ENCODE measurements at regions not wholly inside any gene's neighbourhood (a gene's known extent, or its start where the extent isn't known, plus 50 kb on each side); places are given as distances from the start of the nearest gene placed in this dataset.

DNA sequence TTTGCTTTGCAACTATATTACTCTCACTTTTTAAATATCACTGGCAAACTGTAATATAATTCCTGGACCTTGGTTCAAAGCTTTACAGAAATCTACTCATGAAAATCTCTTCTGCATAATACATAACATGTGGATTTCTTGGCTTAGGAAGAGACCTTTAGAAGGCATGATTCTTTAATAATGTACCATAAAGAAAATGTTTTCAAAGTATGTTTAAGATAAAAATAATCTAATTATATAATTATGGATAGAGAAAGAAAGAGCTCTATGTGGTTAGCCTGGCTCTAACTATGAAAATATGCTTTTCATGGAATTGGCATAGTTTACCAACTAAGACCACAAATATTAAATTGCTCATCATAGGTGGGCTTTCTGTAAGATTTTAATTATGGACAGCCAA, 817.8 kb downstream of the TLE1 start:
- DNase-seq: no peak

GRCh38 chr9:80867731-80868130, 821.6 kb downstream of the TLE1 start:
- DNase-seq: no peak

- no peak for DNase-seq
Observed at GRCh38 chr9:80866576-80867227, 822.6 kb downstream of the TLE1 start.

DNA sequence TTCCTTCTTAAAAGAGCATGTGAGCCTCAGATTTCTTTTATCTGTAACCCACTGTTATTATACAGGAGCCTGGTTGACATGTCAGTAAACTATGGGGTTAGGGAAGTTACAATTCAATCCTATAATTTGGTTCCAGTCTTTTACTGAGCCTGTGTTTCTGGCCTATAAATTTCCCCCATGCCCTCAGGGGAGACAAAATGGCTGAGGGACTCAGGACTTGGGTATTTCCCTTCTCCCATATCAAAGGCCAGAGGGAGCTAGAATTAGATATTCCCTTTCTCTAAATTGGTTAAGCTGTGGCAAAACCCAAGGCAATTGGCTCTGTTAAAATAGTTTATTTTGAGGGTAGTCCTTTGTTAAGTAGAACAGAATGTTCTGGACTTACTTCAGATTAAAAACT, 823.2 kb downstream of the TLE1 start:
- DNase-seq: no peak

- no peak for DNase-seq
Observed at GRCh38 chr9:80843028-80843427, 846.3 kb downstream of the TLE1 start.

DNA sequence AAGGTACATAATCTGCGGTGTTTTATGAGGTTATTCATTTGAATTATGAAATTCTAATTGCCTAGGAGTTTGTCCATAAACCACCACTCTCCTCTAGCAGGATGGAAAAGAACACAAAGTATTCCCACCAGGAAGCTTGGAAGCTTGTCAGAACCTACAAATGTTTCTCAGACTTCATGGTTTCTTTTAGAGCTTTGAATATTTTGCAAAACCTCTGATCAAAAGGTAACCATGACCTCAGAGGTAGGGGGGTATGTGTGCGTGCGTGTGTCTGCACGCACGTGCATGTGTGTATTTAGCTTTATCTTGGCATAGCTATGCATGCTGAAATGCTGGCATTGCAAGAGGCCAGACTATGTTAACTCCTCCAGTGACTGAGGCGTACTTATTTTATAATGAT, 847.0 kb downstream of the TLE1 start:
- no peak for DNase-seq

- no peak for DNase-seq
Observed at GRCh38 chr9:80841888-80842287, 847.5 kb downstream of the TLE1 start.

GRCh38 chr9:80839821-80840675, 849.3 kb downstream of the TLE1 start:
- no peak for DNase-seq

GRCh38 chr9:80836013-80836412, 853.3 kb downstream of the TLE1 start:
- DNase-seq: no peak

- DNase-seq: no peak
Observed at GRCh38 chr9:80831751-80832150, 857.6 kb downstream of the TLE1 start.

DNA sequence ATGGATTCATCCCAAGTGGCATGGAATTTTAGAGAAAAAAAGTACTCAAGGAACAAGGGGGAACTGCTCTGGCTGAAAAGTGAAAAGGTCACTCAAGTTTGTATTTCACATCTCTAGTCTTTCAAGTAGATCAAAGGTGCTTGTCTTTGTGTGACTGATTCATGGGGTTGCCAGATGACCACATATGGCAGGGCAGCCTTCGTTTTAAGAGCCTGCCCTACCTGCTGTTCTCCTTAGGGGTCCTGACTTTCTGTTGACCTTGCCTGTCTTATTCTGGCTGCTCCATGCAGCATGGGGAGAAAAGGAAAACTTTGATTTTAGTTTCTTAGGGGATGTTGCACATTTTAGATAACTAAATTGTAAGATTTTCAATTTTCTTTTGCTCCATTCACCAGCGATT, 877.7 kb downstream of the TLE1 start:
- no peak for DNase-seq

DNA sequence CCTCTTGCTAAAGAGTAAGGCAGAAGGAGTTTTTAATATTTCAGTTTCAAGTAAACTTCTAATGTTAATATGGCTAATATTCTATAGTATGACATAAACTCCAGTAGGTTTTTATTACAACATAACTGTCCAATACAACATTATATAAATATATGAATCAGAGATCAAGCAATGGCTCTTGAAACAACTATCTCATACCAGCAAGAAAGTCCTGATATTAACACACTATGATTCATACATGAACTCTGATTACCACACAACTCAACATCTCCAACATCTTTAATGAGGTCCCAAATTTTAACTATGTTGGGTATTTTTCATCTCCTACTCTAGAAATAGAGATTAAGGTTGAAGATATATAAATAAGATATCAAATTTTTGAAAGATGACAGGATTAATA, 878.3 kb downstream of the TLE1 start:
- DNase-seq: no peak

DNA sequence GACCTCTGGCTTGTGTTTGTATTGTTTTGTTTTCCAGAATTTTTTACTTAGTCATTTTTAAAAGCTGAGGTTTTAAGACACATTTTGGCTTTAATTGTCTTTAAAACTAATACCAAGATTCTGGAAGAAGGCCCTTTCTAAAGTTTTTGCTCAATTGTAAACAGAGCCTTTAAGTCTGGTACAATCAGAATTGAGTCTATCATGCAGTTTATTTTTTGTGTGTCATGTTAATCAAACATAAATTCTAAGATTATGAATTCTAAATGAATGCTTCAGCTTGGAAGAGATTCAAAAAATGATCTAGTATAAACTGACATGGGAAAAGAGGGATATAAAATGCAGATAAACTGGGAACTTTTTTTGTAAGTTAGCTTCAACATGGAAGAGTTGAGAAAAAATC, 882.7 kb downstream of the TLE1 start:
- no peak for DNase-seq

DNA sequence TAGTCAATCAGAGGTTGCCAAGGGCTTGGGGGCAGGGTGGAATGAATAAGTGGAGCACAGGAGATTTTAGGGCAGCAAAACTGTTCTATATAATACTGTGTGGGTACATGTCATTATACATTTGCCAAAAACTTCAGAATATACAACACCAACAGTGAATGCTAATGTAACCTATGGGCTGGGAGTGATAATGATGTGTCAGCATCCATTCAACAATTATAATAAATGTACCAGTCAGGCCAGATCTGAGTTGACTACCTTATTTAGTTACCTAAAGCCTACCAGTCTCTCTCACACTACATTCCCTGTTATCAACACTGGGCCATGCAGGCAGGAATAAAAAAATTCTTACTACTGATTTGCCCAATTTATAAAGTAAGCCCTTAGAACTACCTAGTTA, 884.5 kb downstream of the TLE1 start:
- no peak for DNase-seq

DNA sequence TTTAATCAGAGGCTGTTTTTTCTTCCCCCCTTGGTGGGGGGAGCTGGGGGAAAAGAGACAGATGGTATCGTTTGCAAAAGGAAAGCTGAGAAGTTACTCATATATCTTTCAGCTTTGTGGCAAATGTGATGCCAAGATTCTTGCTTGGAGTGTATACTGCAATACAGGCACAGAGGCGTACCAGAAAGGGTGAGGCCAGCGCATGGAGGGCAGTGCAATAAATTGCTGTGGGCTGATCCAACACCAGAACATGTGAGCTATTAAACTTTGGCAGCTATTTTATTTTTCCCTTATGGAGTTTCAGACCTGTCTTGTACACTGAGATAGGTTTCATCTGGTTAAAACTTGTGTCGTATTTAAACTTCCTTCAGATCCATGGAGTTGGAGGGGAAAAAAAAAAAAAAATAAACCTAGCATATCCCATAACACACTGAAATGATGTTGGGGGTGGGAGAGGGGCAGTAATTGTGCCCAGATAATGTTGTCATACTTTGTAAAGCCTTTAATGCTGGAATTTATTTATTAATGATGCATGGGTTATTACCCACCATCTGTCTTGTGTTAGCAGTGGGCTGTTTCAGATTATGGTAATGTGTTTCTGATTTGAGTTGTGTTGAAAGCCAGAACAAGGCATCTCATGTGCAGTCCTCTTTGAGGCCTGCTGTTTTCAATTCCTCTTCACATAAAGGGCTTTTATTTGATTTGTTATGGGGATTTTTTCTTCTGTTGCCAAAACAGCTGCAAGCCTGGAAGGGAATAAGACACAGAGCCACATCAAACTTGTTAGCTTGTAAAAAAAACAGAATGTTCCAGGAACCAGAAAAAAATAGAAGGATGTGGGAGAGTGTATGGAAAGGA, 891.3 kb downstream of the TLE1 start:
- DNase-seq: peak in 29 of 56 donors; percentile 1 to 70 (median 14)

DNA sequence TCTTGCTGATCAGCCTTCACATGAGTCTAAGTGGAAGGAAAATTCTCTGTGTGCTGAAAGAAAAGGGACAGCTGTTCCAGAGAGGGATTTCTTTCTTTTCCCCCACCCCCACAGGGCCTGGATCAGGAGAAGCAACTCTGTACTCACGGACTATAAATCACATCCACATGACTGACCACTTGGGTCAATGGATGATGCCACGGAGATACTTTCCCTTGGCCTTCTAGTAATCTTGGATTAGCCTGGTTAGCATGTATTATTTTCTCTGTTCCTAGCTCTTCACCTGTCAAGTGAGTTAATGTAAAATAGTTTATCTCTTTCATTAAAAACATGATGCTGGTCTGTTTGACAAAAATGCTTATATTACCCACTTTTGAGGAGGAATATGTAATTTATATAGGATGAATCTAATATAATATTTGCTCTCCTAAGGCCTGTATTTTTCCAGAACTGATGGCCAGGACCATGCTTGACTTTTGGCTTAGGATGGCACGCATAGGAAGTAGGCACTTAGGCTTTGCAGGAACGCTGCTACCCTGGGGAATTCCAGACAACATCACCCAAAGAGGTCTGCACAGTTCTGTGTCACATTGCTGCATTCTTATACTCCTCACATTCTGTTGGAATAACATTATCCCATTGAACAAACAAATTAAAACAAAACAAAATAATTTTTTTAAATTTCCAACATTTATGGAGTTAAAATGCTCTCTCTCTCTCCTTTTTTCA, 892.1 kb downstream of the TLE1 start:
- no peak for DNase-seq

DNA sequence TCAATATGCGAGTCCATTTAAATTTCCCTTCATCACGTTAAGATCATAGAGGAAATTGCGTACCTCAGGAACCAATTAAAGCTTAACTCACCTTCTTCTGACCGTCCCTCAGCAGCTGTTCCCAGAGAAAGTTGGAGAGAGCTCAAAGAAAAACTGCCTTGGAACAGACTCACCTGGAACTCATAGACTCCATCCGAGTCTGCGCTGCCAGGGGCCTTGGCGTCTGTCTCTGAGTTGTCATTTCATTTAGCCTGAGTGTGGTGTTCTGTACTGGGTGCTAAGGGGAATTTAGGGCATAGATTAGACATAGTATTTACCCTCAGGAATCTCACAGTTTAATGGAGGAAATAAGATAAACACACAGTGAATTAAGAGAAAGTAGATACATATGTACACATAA, 892.7 kb downstream of the TLE1 start:
- DNase-seq: no peak

DNA sequence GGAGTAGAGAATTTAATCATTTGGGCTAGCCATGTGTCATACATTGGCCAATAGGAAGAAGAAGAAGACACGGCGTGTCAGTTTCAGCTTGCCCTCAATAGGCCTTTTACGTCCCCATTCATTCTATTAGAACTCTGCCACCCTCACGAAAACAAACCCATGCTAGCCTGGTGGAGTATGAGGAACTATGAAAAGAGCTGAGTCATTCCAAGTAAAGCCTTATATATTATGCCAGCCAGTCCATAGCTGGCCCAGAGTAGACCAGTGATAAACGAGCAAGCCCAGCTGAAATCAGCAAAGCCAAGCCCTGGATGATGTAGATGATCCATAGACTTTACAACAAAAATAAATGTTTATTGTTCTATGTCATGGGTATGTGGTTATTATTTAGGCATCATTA, 895.1 kb downstream of the TLE1 start:
- no peak for DNase-seq

- DNase-seq: no peak
Observed at GRCh38 chr9:80793706-80794105, 895.6 kb downstream of the TLE1 start.

DNA sequence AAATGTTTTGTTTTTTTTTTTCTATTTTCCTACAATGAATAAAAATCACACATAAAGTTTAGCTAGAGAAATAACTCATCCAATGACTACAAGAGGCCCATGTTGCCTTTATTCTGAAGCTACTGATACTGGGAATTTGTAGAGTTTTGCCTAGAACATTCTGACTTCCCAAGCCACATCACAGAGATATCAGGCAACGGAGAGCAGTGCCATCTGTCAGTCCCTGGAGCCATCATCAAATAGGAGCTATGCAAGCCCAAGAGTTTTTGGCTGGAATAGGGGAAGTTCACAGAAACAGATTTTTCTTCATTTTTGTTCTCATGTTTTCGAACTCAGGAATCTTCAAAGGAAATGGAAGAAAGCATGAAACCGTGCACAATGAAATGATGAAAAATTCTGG, 896.6 kb downstream of the TLE1 start:
- DNase-seq: no peak

DNA sequence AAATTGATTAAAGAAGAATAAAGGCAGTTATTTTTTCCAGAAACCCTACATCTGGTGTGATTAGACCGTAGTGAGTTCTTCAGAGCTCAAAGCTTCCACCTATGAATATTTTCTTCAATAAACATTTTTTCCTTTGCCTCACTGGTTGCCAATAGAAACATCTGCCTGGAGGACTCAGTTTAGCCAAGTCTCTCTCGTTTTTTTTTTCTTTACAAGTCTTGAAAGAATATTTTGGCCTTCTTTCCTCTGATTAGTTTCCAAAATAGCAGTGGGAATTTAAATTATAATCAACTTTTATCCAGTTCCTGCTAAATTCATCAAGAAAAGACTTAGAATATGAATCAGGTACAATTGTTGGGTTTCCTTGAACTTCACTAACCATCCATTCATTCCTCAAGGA, 897.5 kb downstream of the TLE1 start:
- no peak for DNase-seq

DNA sequence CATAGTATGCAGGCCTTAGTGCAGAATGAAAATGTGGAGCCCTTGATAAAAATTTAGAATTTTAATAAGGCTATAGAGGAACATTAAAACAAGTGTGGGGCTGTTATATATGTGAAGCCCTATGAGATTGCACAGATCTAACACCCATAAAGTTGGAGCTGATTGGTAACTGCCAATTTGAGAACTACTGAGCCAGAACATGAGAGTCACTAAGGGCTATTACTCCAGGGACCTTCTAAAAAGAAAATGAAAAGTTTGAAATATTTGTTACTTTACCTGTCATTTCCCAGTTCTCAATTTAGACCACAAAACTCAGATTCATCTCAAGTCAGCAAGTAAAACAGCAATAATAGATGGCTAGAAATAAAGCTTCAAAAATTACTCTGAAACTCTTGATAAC, 898.6 kb downstream of the TLE1 start:
- DNase-seq: no peak

All from amygdala (tissue), 56 donors.